Prostate gland (tissue), 2 donors: ENCODE measurements at regions not wholly inside any gene's neighbourhood (a gene's known extent, or its start where the extent isn't known, plus 50 kb on each side); places are given as distances from the start of the nearest gene placed in this dataset.
"Not testable (repeated sequence)": the region's sequence is repeated elsewhere in the genome, so short reads cannot be mapped to it uniquely, and the experiment has no call there.

ENCODE experiments used
- POLR2A ChIP-seq: fragments of 450-650 bp; IDR thresholded peaks from one replicate; pipeline ENCODE4 v1.6.1; 2016; ENCODE audit warnings: antibody characterized with exemption, mild to moderate bottlenecking
- POLR2AphosphoS5 ChIP-seq: sonication (generic); formaldehyde crosslinking; IDR thresholded peaks from one replicate; pipeline ENCODE4 v1.6.1; 2017; ENCODE audit warnings: antibody characterized with exemption
- TF ChIP-seq, protein P1 (sequence below), 4 experiments: fragments of 200-600 bp in 2 of 4; fragments of 450-650 bp in 2 of 4; sonication (generic) in 2 of 4; IDR thresholded peaks; 1 replicate in 3 of 4; 2 replicates in 1 of 4; pipeline ENCODE4 v1.5.1; 2016 to 2019; ENCODE audit warnings: antibody characterized with exemption in 4 of 4, mild to moderate bottlenecking in 2 of 4, moderate library complexity in 2 of 4

DNA sequence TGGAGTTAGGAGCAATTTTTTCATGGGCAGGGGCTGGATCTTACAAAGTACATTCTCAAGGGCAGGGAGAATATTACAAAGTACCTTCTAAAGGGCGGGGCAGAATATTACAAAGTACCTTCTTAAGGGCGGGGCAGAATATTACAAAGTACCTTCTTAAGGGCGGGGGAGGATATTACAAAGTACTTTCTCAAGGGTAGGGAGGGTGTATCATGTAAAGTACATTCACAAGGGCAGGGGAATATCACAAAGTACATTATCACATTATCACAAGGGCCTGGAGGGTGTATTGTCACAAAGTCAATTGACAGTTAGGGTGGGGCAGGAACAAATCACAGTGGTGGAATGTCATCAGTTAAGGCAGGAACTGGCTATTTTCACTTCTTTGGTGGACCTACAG lies 56.9 kb downstream of the FSCB start:
- TF ChIP-seq, protein P1, sequence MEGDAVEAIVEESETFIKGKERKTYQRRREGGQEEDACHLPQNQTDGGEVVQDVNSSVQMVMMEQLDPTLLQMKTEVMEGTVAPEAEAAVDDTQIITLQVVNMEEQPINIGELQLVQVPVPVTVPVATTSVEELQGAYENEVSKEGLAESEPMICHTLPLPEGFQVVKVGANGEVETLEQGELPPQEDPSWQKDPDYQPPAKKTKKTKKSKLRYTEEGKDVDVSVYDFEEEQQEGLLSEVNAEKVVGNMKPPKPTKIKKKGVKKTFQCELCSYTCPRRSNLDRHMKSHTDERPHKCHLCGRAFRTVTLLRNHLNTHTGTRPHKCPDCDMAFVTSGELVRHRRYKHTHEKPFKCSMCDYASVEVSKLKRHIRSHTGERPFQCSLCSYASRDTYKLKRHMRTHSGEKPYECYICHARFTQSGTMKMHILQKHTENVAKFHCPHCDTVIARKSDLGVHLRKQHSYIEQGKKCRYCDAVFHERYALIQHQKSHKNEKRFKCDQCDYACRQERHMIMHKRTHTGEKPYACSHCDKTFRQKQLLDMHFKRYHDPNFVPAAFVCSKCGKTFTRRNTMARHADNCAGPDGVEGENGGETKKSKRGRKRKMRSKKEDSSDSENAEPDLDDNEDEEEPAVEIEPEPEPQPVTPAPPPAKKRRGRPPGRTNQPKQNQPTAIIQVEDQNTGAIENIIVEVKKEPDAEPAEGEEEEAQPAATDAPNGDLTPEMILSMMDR (IDR thresholded peaks at IDR 0.05) = not testable (repeated sequence)
- TF ChIP-seq POLR2AphosphoS5, POLR2A: not testable (repeated sequence)
